NCI-H1092 treated with DMSO at 0.1 percent for 48 hours (cell line): ENCODE measurements at regions not wholly inside any gene's neighbourhood (a gene's known extent, or its start where the extent isn't known, plus 50 kb on each side); places are given as distances from the start of the nearest gene placed in this dataset.
"Not testable (repeated sequence)": the region's sequence is repeated elsewhere in the genome, so short reads cannot be mapped to it uniquely, and the experiment has no call there.

Source experiments
- DNase-seq: peaks from one replicate; lab custom pipeline; 2025; lab: John Stamatoyannopoulos, UW

- DNase-seq, result no peak
These were observed 182.3 kb downstream of the IRX2 start for GRCh38 chr5:2569176-2569575.

- DNase-seq, result no peak
These were observed 185.2 kb downstream of the IRX2 start for GRCh38 chr5:2566284-2566683.

- DNase-seq, result no peak
These were observed 186.3 kb downstream of the IRX2 start for GRCh38 chr5:2565147-2565546.

- no peak for DNase-seq
These were observed 188.4 kb downstream of the IRX2 start for GRCh38 chr5:2563046-2563445.

GRCh38 chr5:2562036-2562435, 189.4 kb downstream of the IRX2 start:
- DNase-seq, result no peak

- no peak for DNase-seq
These were observed 191.0 kb downstream of the IRX2 start for GRCh38 chr5:2560435-2560834.

- no peak for DNase-seq
These were observed 194.0 kb downstream of the IRX2 start for GRCh38 chr5:2557435-2557834.

GRCh38 chr5:2556375-2556966, 195.0 kb downstream of the IRX2 start:
- no peak for DNase-seq

- peak; percentile 3 for DNase-seq
These were observed 197.9 kb downstream of the IRX2 start for GRCh38 chr5:2553611-2554010.

GRCh38 chr5:2550509-2550908, 201.0 kb downstream of the IRX2 start:
- peak; percentile 85 for DNase-seq

- DNase-seq, result peak; percentile 36
These were observed 201.6 kb downstream of the IRX2 start for GRCh38 chr5:2549900-2550299.

GRCh38 chr5:2549354-2549753, 202.1 kb downstream of the IRX2 start:
- DNase-seq, result no peak

- no peak for DNase-seq
These were observed 204.5 kb downstream of the IRX2 start for GRCh38 chr5:2546938-2547337.

- no peak for DNase-seq
These were observed 207.5 kb downstream of the IRX2 start for GRCh38 chr5:2544003-2544402.

GRCh38 chr5:2542821-2543220, 208.7 kb downstream of the IRX2 start:
- no peak for DNase-seq

- DNase-seq, result no peak
These were observed 209.5 kb downstream of the IRX2 start for GRCh38 chr5:2542026-2542425.

GRCh38 chr5:2538169-2538568, 213.3 kb downstream of the IRX2 start:
- DNase-seq, result no peak

GRCh38 chr5:2537378-2538145, 213.9 kb downstream of the IRX2 start:
- DNase-seq, result no peak

- DNase-seq, result peak; percentile 11
These were observed 214.7 kb downstream of the IRX2 start for GRCh38 chr5:2536632-2537377.

- DNase-seq, result no peak
These were observed 216.5 kb downstream of the IRX2 start for GRCh38 chr5:2534970-2535369.

GRCh38 chr5:2534251-2534650, 217.2 kb downstream of the IRX2 start:
- no peak for DNase-seq

- DNase-seq, result not testable (repeated sequence)
These were observed 217.6 kb downstream of the IRX2 start for GRCh38 chr5:2533848-2534247.

GRCh38 chr5:2532809-2533208, 218.7 kb downstream of the IRX2 start:
- DNase-seq, result no peak
